GM18526 (cell line): ENCODE measurements at regions not wholly inside any gene's neighbourhood (a gene's known extent, or its start where the extent isn't known, plus 50 kb on each side); places are given as distances from the start of the nearest gene placed in this dataset.

Experiments used
- POLR2A ChIP-seq: IDR thresholded peaks from 3 replicates; pipeline ENCODE4 v1.6.1; 2011; ENCODE audit not compliant: insufficient read length; ENCODE audit errors: extremely low read depth

GRCh38 chr10:78492424-78492823 lies 458.8 kb downstream of the RPS24 start:
- no peak for TF ChIP-seq POLR2A

GRCh38 chr10:78494179-78494578 lies 460.5 kb downstream of the RPS24 start:
- TF ChIP-seq POLR2A, result no peak

- TF ChIP-seq POLR2A, result no peak
Measured at GRCh38 chr10:78502210-78502936, 468.7 kb downstream of the RPS24 start.

- TF ChIP-seq POLR2A, result no peak
Measured at GRCh38 chr10:78504181-78504580, 470.5 kb downstream of the RPS24 start.

GRCh38 chr10:78505657-78506056 lies 472.0 kb downstream of the RPS24 start:
- TF ChIP-seq POLR2A, result no peak

GRCh38 chr10:78506614-78507013 lies 473.0 kb downstream of the RPS24 start:
- no peak for TF ChIP-seq POLR2A

GRCh38 chr10:78507510-78508160 lies 474.0 kb downstream of the RPS24 start:
- no peak for TF ChIP-seq POLR2A

GRCh38 chr10:78508955-78509748 lies 475.5 kb downstream of the RPS24 start:
- TF ChIP-seq POLR2A, result no peak

GRCh38 chr10:78510566-78511323 lies 477.1 kb downstream of the RPS24 start:
- TF ChIP-seq POLR2A, result no peak

- TF ChIP-seq POLR2A, result no peak
Measured at GRCh38 chr10:78511324-78512204, 477.9 kb downstream of the RPS24 start.

GRCh38 chr10:78512205-78512550 lies 478.5 kb downstream of the RPS24 start:
- no peak for TF ChIP-seq POLR2A

GRCh38 chr10:78513330-78513729 lies 479.7 kb downstream of the RPS24 start:
- TF ChIP-seq POLR2A, result no peak

GRCh38 chr10:78513986-78514385 lies 480.3 kb downstream of the RPS24 start:
- TF ChIP-seq POLR2A, result no peak

GRCh38 chr10:78514459-78514858 lies 480.8 kb downstream of the RPS24 start:
- TF ChIP-seq POLR2A, result no peak
